Endothelial cell (in vitro differentiated cells): ENCODE measurements at regions not wholly inside any gene's neighbourhood (a gene's known extent, or its start where the extent isn't known, plus 50 kb on each side); places are given as distances from the start of the nearest gene placed in this dataset.

Experiments used
- DNase-seq: peaks from one replicate; pipeline ENCODE4 v3.0.0; 2021; ENCODE audit warnings: low spot score
- H3K27ac Mint-ChIP-seq: one replicate; pipeline ENCODE4 v1.8.0; 2021; ENCODE audit warnings: mixed read lengths, inconsistent platforms; ENCODE audit not compliant: unreplicated experiment
- H3K27me3 Mint-ChIP-seq: one replicate; pipeline ENCODE4 v1.8.0; 2021; ENCODE audit warnings: mild to moderate bottlenecking, moderate library complexity, mixed read lengths, inconsistent platforms; ENCODE audit not compliant: unreplicated experiment
- H3K36me3 Mint-ChIP-seq: one replicate; pipeline ENCODE4 v1.8.0; 2021; ENCODE audit warnings: mild to moderate bottlenecking, low read depth, mixed read lengths, inconsistent platforms; ENCODE audit not compliant: unreplicated experiment
- H3K4me1 Mint-ChIP-seq: one replicate; pipeline ENCODE4 v1.8.0; 2021; ENCODE audit warnings: mild to moderate bottlenecking, mixed read lengths, inconsistent platforms; ENCODE audit not compliant: unreplicated experiment
- H3K4me3 Mint-ChIP-seq: one replicate; pipeline ENCODE4 v1.8.0; 2021; ENCODE audit warnings: mild to moderate bottlenecking, mixed read lengths, inconsistent platforms; ENCODE audit not compliant: unreplicated experiment
- H3K9me3 Mint-ChIP-seq: one replicate; pipeline ENCODE4 v1.8.0; 2021; ENCODE audit warnings: mixed read lengths, inconsistent platforms; ENCODE audit not compliant: unreplicated experiment
- TF ChIP-seq, protein P1 (sequence below): fragments of 200-600 bp; sonication (generic); IDR thresholded peaks from one replicate; pipeline ENCODE4 v1.5.0; 2021; ENCODE audit warnings: antibody characterized with exemption; ENCODE audit not compliant: unreplicated experiment

DNA sequence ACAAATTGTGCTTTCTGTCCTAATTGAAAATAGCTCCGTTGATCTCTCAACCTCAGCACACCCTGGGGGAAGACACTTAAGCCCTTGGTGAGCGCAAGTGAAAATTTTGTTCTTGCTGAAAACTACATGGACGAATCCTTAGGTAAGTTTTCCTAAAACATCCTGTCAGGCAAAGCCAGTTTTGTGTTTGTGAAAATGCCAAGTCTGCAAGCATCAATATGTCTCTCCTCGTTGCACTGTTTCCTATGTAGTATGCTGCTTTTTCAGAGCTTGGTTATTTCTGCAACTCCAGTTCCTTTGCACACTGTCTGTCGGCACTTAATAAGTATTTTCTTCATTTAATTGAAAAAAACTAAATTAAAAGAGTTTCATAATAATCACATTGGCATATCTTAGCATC, 146.9 kb upstream of the POU3F3 start:
- H3K4me1 Mint-ChIP-seq, result peaks cover 32% of the 10 kb centered on the region
- TF ChIP-seq, protein P1, sequence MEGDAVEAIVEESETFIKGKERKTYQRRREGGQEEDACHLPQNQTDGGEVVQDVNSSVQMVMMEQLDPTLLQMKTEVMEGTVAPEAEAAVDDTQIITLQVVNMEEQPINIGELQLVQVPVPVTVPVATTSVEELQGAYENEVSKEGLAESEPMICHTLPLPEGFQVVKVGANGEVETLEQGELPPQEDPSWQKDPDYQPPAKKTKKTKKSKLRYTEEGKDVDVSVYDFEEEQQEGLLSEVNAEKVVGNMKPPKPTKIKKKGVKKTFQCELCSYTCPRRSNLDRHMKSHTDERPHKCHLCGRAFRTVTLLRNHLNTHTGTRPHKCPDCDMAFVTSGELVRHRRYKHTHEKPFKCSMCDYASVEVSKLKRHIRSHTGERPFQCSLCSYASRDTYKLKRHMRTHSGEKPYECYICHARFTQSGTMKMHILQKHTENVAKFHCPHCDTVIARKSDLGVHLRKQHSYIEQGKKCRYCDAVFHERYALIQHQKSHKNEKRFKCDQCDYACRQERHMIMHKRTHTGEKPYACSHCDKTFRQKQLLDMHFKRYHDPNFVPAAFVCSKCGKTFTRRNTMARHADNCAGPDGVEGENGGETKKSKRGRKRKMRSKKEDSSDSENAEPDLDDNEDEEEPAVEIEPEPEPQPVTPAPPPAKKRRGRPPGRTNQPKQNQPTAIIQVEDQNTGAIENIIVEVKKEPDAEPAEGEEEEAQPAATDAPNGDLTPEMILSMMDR, result no peak

DNA sequence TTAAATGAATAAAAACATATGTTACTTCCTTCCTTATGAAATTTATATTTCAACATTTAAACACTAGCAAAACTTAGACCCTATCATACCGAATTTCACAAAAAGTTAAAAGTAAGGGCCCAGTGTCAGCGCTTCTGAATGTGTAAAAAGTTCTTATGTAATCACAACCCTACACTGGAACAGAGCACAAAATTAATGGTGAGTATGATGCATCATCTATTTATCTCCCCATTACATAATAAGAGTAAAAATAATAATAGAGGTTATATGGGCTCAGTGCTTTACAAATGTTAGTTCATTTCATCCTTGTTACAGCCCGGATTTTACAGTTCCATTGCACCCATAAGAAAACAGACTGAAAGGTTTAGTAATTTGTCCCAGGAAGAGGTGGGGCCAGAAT, 144.9 kb upstream of the POU3F3 start:
- no peak for DNase-seq
- Mint-ChIP-seq H3K4me3 (no peak overlapping the region), H3K27me3 (no peaks in the 10 kb centered on the region), H3K27ac (no peak overlapping the region), H3K9me3 (no peaks in the 10 kb centered on the region), H3K4me1 (peaks cover 18% of the 10 kb centered on the region), H3K36me3 (no peaks in the 10 kb centered on the region)
- TF ChIP-seq, protein P1, result no peak

More for the DNA sequence above, 146.9 kb upstream of the POU3F3 start:
- H3K27me3 Mint-ChIP-seq, result no peaks in the 10 kb centered on the region
- no peak overlapping the region for H3K4me3 Mint-ChIP-seq
- no peaks in the 10 kb centered on the region for H3K9me3 Mint-ChIP-seq
- no peaks in the 10 kb centered on the region for H3K36me3 Mint-ChIP-seq
- DNase-seq, result no peak
- H3K27ac Mint-ChIP-seq, result no peak overlapping the region

DNA sequence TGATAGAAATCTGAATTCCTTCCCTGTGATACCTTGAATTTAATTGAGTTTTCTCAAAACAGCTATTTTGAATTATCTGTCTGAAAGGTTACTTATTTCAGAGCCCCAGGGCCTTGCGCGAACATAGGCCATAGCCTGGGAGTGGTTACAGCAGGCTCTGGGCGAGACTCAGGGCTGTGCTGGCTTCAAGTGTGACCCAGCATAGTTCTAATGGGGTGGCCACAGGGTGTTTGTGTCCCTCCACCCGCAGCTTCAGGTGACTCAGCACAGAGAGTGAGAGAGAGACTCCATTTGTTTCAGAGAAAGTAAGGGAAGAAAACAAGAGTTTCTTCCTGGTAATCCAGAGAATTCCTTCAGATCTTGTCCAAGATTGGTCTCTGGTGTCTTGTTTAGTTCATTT, 137.9 kb upstream of the POU3F3 start:
- Mint-ChIP-seq H3K9me3 (no peaks in the 10 kb centered on the region), H3K4me3 (no peak overlapping the region), H3K4me1 (no peaks in the 10 kb centered on the region), H3K27ac (no peak overlapping the region), H3K36me3 (no peaks in the 10 kb centered on the region), H3K27me3 (peaks cover 1% of the 10 kb centered on the region)
- TF ChIP-seq, protein P1, result no peak
- DNase-seq, result no peak

DNA sequence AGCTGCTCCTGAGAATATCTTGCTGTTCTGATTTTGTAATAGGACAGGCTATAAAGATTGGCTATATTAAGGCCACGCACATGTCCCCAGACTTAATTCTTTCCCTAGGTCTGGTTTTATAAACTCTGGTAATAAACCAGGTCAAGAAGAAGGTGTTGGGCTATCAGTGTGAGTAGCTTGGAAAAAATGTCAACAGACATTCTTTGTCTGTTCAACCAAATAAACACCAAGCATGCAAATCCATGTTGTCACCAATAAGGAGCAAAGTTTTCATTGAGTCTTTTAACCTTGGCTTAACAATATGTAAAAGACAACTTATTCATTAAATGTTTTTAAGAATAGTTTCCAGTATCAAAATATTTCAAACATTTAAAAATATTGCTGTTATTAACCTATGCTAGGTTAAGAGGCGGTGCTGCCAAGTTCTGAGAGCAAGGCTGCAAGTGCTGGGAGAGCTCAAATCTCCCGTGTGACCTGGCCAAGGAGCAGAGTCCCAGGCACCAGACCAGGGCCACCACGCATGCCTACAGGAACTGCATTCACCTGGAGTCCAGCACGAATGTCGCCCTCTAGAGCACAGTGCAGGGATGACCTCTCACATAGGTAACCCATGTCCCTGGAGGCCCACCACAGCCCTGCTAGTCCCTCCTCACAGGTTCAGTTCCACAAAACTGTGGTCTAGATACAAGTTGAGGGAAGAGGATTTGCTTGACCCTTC, 120.5 kb upstream of the POU3F3 start:
- TF ChIP-seq, protein P1, result peak; percentile 59
- Mint-ChIP-seq H3K27me3 (no peaks in the 10 kb centered on the region), H3K9me3 (no peaks in the 10 kb centered on the region), H3K36me3 (no peaks in the 10 kb centered on the region), H3K4me1 (peaks cover 3% of the 10 kb centered on the region), H3K4me3 (no peak overlapping the region), H3K27ac (no peak overlapping the region)
- peak; percentile 41 for DNase-seq

DNA sequence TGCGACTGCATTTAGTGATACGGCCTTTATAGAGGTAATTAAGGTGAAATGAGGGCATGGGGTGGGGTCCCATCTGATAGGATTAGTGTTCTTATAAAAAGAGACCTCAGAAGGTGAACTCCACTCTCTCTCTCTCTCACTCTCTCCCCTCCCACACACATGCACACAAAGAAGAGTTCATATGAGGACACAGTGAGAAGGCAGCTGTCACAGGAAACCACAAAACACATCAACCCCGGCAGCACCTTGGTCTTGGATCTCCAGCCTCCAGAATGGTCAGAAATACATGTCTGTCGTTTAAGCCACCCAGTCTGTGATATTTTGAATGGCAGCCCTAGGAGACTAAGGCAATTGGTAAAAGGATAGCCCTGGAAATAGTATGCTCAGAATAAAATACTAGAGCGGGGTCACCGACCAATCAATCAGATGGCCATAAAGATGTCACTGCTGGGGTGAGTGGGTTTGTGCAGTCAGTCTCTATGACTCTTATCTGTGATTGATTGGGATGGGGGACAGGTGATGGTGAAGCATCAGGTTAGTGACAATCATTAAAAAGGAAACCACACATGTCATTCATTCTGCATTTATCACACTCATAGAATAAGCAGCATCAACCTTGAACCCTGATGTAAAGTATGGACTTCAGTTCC, 118.9 kb upstream of the POU3F3 start:
- TF ChIP-seq, protein P1, result no peak
- Mint-ChIP-seq H3K36me3 (no peaks in the 10 kb centered on the region), H3K27me3 (no peaks in the 10 kb centered on the region)

More for the DNA sequence above, 118.9 kb upstream of the POU3F3 start:
- DNase-seq, result no peak
- Mint-ChIP-seq H3K9me3 (no peaks in the 10 kb centered on the region), H3K4me3 (no peak overlapping the region), H3K4me1 (peaks cover 3% of the 10 kb centered on the region), H3K27ac (no peak overlapping the region)
